ENCODE measurements at regions not wholly inside any gene's neighbourhood (a gene's known extent, or its start where the extent isn't known, plus 50 kb on each side); places are given as distances from the start of the nearest gene placed in this dataset.

DNA sequence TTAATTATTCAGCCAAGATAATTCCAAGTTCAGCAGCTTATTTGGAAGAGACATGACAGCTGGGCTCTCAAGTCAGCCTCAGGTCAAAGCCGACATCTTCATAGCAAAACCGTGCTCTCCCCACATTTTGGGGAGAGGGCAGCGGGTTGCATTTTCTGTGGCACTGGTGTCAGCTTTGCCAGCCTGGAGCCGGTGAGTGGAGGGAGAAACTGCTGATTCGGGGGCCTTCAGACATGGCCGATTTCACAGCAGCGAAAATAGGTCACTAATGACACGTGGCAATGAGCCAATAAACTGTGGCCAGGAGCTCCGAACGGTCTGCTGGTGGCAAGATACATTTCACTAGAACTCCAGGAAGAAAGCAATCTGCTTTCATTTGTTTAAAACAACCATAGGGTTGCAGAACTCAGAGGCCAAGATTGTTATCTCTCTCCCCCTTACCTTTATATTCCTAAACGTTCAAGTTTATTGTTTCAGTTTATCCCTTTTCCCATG is 173.2 kb downstream of the CAND1 start:
- TF ChIP-seq, protein P1, sequence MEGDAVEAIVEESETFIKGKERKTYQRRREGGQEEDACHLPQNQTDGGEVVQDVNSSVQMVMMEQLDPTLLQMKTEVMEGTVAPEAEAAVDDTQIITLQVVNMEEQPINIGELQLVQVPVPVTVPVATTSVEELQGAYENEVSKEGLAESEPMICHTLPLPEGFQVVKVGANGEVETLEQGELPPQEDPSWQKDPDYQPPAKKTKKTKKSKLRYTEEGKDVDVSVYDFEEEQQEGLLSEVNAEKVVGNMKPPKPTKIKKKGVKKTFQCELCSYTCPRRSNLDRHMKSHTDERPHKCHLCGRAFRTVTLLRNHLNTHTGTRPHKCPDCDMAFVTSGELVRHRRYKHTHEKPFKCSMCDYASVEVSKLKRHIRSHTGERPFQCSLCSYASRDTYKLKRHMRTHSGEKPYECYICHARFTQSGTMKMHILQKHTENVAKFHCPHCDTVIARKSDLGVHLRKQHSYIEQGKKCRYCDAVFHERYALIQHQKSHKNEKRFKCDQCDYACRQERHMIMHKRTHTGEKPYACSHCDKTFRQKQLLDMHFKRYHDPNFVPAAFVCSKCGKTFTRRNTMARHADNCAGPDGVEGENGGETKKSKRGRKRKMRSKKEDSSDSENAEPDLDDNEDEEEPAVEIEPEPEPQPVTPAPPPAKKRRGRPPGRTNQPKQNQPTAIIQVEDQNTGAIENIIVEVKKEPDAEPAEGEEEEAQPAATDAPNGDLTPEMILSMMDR (conservative IDR thresholded peaks at IDR 0.05; ENCODE audit: low read depth, low read length) = no peak
- DNase-seq (ENCODE audit: low read depth) = no peak
- no peak overlapping the region for H3K4me3 ChIP-seq (ENCODE audit: low read depth, low read length)

DNA sequence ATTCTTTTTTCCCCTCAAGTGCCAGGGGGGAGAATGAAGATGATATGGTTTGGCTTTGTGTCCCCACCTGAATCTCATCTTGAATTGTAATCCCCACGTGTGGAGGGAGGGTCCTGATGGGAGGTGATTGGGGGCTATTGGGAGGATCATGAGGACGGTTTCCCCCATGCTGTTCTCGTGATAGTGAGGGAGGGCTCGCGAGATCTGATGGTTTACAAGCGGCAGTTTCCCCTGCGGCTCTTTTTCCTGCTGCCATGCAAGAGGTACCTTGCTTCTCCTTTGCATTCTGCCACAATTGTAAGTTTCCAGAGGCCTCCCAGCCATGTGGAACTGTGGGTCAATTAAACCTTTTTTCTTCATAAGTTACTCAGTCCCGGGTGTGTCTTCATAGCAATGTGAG is 173.7 kb downstream of the CAND1 start:
- no peak for DNase-seq (ENCODE audit: low read depth)
- TF ChIP-seq, protein P1 (conservative IDR thresholded peaks at IDR 0.05; ENCODE audit: low read depth, low read length) = no peak
- no peak overlapping the region for H3K4me3 ChIP-seq (ENCODE audit: low read depth, low read length)

DNA sequence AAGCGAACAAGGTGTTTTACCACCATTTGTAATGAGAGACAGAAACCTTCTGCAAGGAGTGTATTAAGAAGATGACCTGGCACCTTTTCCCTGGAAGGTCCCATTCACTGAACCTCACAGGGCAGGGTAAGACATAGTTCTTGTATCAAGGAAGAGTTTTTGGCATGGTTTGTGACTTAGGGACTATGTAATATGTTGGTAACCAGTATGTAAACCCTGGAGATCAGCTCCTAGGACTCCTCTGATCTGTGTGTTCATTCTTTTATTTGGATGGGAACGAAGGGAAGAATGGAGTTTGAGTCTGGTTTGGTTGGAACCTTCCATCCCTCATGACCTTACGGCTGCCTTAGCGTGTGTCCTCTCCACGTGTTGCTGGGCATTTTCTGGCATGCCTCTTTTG is 175.4 kb downstream of the CAND1 start:
- TF ChIP-seq, protein P1 (conservative IDR thresholded peaks at IDR 0.05; ENCODE audit: low read depth, low read length) = no peak
- no peak overlapping the region for H3K4me3 ChIP-seq (ENCODE audit: low read depth, low read length)
- no peak for DNase-seq (ENCODE audit: low read depth)

DNA sequence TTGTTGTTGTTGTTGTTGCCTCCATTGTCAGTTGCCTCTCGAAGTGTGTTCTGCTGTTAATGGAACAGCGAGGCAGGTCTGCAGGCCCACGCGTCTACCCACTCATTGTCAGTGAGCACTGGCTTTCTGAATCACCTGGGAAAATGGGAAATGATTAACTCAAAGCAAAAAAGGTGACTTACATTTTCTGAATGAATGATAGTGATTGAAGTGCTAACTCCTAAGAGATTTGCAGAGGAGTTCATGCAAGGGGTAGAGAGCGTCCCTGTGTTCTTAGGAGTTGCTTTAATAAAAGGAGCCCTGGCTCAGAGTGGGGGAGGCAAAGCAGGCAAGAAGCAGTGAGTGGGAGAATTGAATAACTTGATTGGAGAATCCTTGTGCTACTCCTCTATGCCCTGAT is 177.6 kb downstream of the CAND1 start:
- TF ChIP-seq, protein P1 (conservative IDR thresholded peaks at IDR 0.05; ENCODE audit: low read depth, low read length) = no peak
- DNase-seq (ENCODE audit: low read depth) = no peak
- H3K4me3 ChIP-seq (ENCODE audit: low read depth, low read length) = no peak overlapping the region

DNA sequence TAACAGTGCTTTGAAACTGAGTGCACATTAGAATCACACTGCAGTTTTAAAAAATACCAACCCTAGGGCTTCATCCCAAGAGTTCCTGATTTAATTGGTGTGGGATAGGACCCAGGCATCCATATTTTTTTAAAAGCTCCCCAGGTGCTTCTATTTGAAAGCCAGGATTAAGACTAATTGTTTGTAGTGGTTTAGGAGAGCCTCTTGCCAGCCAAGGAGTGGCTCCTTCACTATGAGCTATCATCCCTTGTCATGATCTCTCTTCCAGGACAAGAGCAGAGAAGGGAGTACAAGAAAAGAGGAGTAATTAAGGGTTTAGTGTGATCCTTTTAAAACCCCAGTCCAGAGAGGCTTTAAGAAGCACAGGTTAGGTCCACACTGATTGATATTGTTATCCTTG is 178.0 kb downstream of the CAND1 start:
- DNase-seq (ENCODE audit: low read depth) = no peak
- TF ChIP-seq, protein P1 (conservative IDR thresholded peaks at IDR 0.05; ENCODE audit: low read depth, low read length) = no peak
- no peak overlapping the region for H3K4me3 ChIP-seq (ENCODE audit: low read depth, low read length)

DNA sequence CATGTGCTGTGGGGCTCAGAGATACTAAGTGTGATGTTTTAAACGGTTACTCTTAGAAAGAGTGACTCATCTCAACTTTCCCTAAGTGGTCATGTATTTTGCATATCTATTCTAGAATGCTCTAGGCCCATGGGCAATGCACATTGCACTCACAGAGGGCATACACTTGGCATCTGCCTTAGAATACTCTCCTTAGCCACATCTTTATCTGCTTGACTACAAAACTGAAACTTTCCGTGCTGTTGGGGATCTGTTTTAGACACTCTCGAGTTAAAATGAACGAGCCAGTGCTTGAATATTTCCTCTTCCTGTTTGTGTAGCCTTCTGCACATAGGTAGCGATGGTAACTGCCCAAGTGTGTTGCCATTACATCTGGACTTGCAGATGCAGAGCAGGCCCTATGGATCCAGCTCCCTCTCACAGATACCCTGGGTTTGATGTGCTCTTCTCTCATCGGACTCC is 180.5 kb downstream of the CAND1 start:
- TF ChIP-seq, protein P1 (conservative IDR thresholded peaks at IDR 0.05; ENCODE audit: low read depth, low read length) = no peak
- H3K4me3 ChIP-seq (ENCODE audit: low read depth, low read length) = no peak overlapping the region
- no peak for DNase-seq (ENCODE audit: low read depth)

DNA sequence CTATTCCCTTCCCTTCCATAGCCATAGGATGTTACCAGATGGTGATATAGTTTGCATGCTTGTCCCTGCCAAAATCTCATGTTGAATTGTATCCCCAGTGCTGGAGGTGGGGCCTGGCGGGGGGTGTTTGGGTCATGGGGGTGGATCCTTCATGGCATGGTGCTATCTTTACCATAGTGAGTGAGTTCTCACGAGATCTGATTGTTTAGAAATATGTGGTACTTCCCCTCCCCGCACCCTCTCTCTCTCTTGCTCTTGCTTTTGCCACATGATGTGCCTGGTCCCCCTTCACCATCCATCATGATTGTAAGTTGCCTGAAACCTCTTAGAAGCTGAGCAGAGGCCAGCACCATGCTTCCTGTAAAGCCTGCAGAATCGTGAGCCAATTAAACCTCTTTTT is 181.3 kb downstream of the CAND1 start:
- no peak for DNase-seq (ENCODE audit: low read depth)
- TF ChIP-seq, protein P1 (conservative IDR thresholded peaks at IDR 0.05; ENCODE audit: low read depth, low read length) = no peak
- no peak overlapping the region for H3K4me3 ChIP-seq (ENCODE audit: low read depth, low read length)

Measured in choroid plexus epithelial cell (primary cell).